Mucosa of rectum (tissue), 2 donors: ENCODE measurements at regions not wholly inside any gene's neighbourhood (a gene's known extent, or its start where the extent isn't known, plus 50 kb on each side); places are given as distances from the start of the nearest gene placed in this dataset.

ENCODE experiments used
- H3K27ac ChIP-seq, 2 donors: one replicate each; pipeline ENCODE4 v1.7.0; 2013; ENCODE audit warnings: inconsistent platforms in 2 of 2, low read depth in 2 of 2, low read length in 2 of 2
- H3K27me3 ChIP-seq, 2 donors: one replicate each; pipeline ENCODE4 v1.7.0; 2013; ENCODE audit warnings: low read length in 2 of 2; ENCODE audit not compliant: control insufficient read depth in 2 of 2, insufficient read depth in 2 of 2
- H3K36me3 ChIP-seq, 2 donors: one replicate each; pipeline ENCODE4 v1.7.0; 2013; ENCODE audit warnings: low read length in 2 of 2; ENCODE audit not compliant: control insufficient read depth in 2 of 2, insufficient read depth in 2 of 2
- H3K4me1 ChIP-seq, 2 donors: one replicate each; pipeline ENCODE4 v1.7.0; 2013; ENCODE audit warnings: low read length in 2 of 2, mild to moderate bottlenecking in 1 of 2; ENCODE audit not compliant: control insufficient read depth in 2 of 2, insufficient read depth in 2 of 2
- H3K4me3 ChIP-seq, 2 donors: one replicate each; pipeline ENCODE4 v1.7.0; 2013; ENCODE audit warnings: low read length in 2 of 2
- H3K9ac ChIP-seq, 2 donors: one replicate each; pipeline ENCODE4 v1.7.0; 2013; ENCODE audit warnings: low read length in 2 of 2, low read depth in 1 of 2, mild to moderate bottlenecking in 1 of 2
- H3K9me3 ChIP-seq, 2 donors: one replicate each; pipeline ENCODE4 v1.7.0; 2013; ENCODE audit warnings: low read length in 2 of 2; ENCODE audit not compliant: control insufficient read depth in 2 of 2
- donor health status: healthy.
- donor health status: Normal muscosa, but diverticular disease.

- H3K36me3 ChIP-seq, result no peaks in the 10 kb centered on the region
- no peak overlapping the region for H3K9ac ChIP-seq
- H3K27ac ChIP-seq, result no peak overlapping the region
- H3K4me1 ChIP-seq, result no peaks in the 10 kb centered on the region
- no peaks in the 10 kb centered on the region for H3K9me3 ChIP-seq
- no peaks in the 10 kb centered on the region for H3K27me3 ChIP-seq
- no peak overlapping the region for H3K4me3 ChIP-seq
Observed at GRCh38 chr3:59131016-59131766, 81.4 kb upstream of the CFAP20DC start.

DNA sequence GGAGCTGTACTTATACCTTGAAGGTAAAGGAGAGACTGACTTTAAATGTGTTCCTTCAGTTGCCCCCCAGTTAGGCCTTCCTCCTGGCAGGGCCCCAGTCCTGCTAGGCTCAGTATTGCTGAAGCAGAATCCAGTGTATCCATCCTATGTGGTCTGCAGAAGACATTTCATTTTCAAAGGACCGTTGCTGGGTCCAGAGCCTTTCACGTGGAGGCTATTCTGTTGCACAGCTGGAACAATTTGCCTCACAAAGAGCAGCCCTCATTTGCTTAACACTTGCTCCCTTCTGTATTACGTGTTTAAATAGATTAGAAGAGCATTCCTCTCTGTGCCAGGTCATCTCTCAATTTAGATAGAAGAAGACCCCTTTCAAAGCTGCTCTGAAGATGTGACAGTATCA is 78.9 kb upstream of the CFAP20DC start:
- H3K4me3 ChIP-seq, result no peak overlapping the region
- no peaks in the 10 kb centered on the region for H3K27me3 ChIP-seq
- no peaks in the 10 kb centered on the region for H3K4me1 ChIP-seq
- H3K36me3 ChIP-seq, result no peaks in the 10 kb centered on the region
- no peaks in the 10 kb centered on the region for H3K9me3 ChIP-seq
- H3K9ac ChIP-seq, result no peak overlapping the region
- no peak overlapping the region for H3K27ac ChIP-seq

DNA sequence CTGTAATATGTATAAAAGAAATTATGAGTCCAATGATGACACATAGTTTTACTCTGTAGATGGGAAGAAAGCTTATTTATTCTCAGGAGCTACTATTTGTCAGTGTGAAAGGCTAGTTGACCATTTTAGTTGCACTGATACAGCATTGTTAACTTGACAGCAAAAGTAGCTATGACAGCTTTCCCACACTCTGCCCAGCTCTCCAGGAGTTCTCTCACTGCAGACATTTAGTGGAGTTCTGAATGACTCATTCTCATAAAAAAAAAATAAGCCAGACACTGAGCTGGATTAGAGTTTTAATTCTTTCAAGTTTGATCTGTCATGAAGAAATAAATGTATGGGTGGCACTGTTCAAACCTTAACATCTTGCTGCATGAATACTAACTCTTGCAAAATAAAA is 77.2 kb upstream of the CFAP20DC start:
- H3K9ac ChIP-seq, result no peak overlapping the region
- H3K27me3 ChIP-seq, result no peaks in the 10 kb centered on the region

DNA sequence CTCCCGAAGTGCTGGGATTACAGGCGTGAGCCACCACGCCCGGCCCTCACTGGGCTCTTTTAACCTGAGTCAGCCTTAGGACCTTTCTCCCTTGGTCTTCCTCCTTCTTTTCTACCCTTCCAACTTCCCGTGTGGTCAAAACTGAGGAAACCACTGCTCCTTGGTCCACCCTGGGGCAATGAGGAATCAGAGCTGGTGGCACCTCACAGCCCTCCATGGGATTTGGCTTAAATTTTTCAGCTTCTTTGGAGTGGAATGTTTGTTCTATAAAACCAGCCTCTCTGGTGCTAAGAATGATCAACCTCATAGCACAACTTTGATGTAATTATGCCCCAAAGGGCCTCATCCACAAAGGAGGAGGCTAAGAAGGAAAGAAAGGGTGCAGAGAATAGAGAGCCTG is 76.6 kb upstream of the CFAP20DC start:
- H3K9ac ChIP-seq, result no peak overlapping the region
- H3K4me3 ChIP-seq, result no peak overlapping the region
- H3K9me3 ChIP-seq, result no peaks in the 10 kb centered on the region
- H3K27me3 ChIP-seq, result no peaks in the 10 kb centered on the region
- H3K4me1 ChIP-seq, result no peaks in the 10 kb centered on the region
- H3K27ac ChIP-seq, result no peak overlapping the region
- no peaks in the 10 kb centered on the region for H3K36me3 ChIP-seq

More for the DNA sequence above, 77.2 kb upstream of the CFAP20DC start:
- Histone ChIP-seq H3K4me1 (no peaks in the 10 kb centered on the region), H3K4me3 (no peak overlapping the region), H3K36me3 (no peaks in the 10 kb centered on the region), H3K9me3 (no peaks in the 10 kb centered on the region), H3K27ac (no peak overlapping the region)

GRCh38 chr3:59121346-59122144 is 71.7 kb upstream of the CFAP20DC start:
- Histone ChIP-seq H3K9ac (no peak overlapping the region), H3K36me3 (no peaks in the 10 kb centered on the region), H3K27ac (no peak overlapping the region), H3K4me3 (no peak overlapping the region), H3K27me3 (no peaks in the 10 kb centered on the region), H3K4me1 (no peaks in the 10 kb centered on the region), H3K9me3 (no peaks in the 10 kb centered on the region)

DNA sequence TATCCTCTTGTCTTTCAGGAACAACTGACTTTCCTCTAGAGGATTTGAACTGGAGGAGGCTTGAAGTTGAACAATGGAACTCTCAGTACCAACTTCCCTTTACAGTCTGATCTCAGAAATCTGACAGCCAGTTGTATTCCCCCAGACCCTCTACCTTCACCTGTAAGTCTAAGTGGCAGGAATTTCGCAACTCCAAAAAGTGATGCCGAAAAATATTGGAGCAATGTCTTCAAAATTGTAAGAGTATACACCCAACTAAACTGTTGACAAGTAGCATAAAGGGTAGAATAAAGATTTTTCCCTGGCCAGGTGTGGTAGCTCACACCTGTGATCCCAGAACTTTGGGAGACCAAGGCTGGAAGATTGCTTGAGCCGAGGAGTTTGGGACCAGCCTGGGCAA is 69.1 kb upstream of the CFAP20DC start:
- no peak overlapping the region for H3K4me3 ChIP-seq
- H3K4me1 ChIP-seq, result no peaks in the 10 kb centered on the region
- no peaks in the 10 kb centered on the region for H3K27me3 ChIP-seq
- H3K27ac ChIP-seq, result no peak overlapping the region
- H3K9me3 ChIP-seq, result no peaks in the 10 kb centered on the region
- no peak overlapping the region for H3K9ac ChIP-seq
- no peaks in the 10 kb centered on the region for H3K36me3 ChIP-seq

DNA sequence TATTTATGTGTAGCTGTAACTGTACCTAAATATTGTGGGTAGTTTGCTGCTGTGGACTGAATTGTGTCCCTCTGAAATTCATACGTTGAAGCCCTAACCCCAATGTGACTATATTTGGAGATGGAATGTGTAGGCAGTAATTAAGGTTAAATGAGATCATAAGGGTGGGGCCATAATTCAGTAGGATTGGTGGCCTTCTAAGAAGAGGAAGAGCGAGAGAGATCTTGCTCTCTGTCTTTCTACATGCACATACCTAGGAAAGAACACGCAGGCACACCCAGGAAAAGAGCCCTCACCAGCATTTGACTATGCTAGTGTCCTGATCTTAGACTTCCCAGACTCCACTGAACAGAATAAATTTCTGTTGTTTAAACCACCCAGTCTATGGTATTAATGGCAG is 67.6 kb upstream of the CFAP20DC start:
- no peak overlapping the region for H3K9ac ChIP-seq
- no peaks in the 10 kb centered on the region for H3K9me3 ChIP-seq
- no peaks in the 10 kb centered on the region for H3K4me1 ChIP-seq
- no peaks in the 10 kb centered on the region for H3K27me3 ChIP-seq
- no peak overlapping the region for H3K27ac ChIP-seq
- no peaks in the 10 kb centered on the region for H3K36me3 ChIP-seq
- H3K4me3 ChIP-seq, result no peak overlapping the region

GRCh38 chr3:59116233-59116537 is 66.4 kb upstream of the CFAP20DC start:
- no peak overlapping the region for H3K9ac ChIP-seq
- no peaks in the 10 kb centered on the region for H3K27me3 ChIP-seq
- H3K36me3 ChIP-seq, result no peaks in the 10 kb centered on the region
- no peaks in the 10 kb centered on the region for H3K9me3 ChIP-seq
- H3K4me3 ChIP-seq, result no peak overlapping the region
- no peaks in the 10 kb centered on the region for H3K4me1 ChIP-seq
- H3K27ac ChIP-seq, result no peak overlapping the region

GRCh38 chr3:59115364-59116232 is 65.8 kb upstream of the CFAP20DC start:
- H3K9me3 ChIP-seq, result no peaks in the 10 kb centered on the region
- no peaks in the 10 kb centered on the region for H3K27me3 ChIP-seq
- no peaks in the 10 kb centered on the region for H3K36me3 ChIP-seq
- H3K4me1 ChIP-seq, result no peaks in the 10 kb centered on the region
- no peak overlapping the region for H3K4me3 ChIP-seq
- no peak overlapping the region for H3K9ac ChIP-seq
- H3K27ac ChIP-seq, result no peak overlapping the region
